ENCODE measurements at regions not wholly inside any gene's neighbourhood (a gene's known extent, or its start where the extent isn't known, plus 50 kb on each side); places are given as distances from the start of the nearest gene placed in this dataset.
A peak's percentile ranks its signal among the peaks of the same experiment; 100 is the strongest.
"Not testable (repeated sequence)": the region's sequence is repeated elsewhere in the genome, so short reads cannot be mapped to it uniquely, and the experiment has no call there.

GRCh38 chr1:118291661-118292060 lies 106.6 kb upstream of the SPAG17 start:
- no peak for DNase-seq

GRCh38 chr1:118290571-118290970 lies 105.5 kb upstream of the SPAG17 start:
- DNase-seq, result no peak

GRCh38 chr1:118290046-118290445 lies 105.0 kb upstream of the SPAG17 start:
- no peak for DNase-seq

- not testable (repeated sequence) for DNase-seq
These were observed 95.6 kb upstream of the SPAG17 start for GRCh38 chr1:118280656-118281055.

GRCh38 chr1:118275472-118276115 lies 90.6 kb upstream of the SPAG17 start:
- no peak for DNase-seq

GRCh38 chr1:118272884-118273283 lies 87.9 kb upstream of the SPAG17 start:
- no peak for DNase-seq

GRCh38 chr1:118271883-118272282 lies 86.9 kb upstream of the SPAG17 start:
- DNase-seq, result no peak

- no peak for DNase-seq
These were observed 84.6 kb upstream of the SPAG17 start for GRCh38 chr1:118269598-118269997.

GRCh38 chr1:118266436-118266835 lies 81.4 kb upstream of the SPAG17 start:
- DNase-seq, result no peak

GRCh38 chr1:118264343-118264742 lies 79.3 kb upstream of the SPAG17 start:
- DNase-seq, result no peak

- no peak for DNase-seq
These were observed 77.8 kb upstream of the SPAG17 start for GRCh38 chr1:118262865-118263264.

- no peak for DNase-seq
These were observed 73.9 kb upstream of the SPAG17 start for GRCh38 chr1:118258975-118259374.

GRCh38 chr1:118257946-118258345 lies 72.9 kb upstream of the SPAG17 start:
- DNase-seq, result no peak

GRCh38 chr1:118254491-118255425 lies 69.7 kb upstream of the SPAG17 start:
- DNase-seq, result no peak

GRCh38 chr1:118254001-118254400 lies 69.0 kb upstream of the SPAG17 start:
- no peak for DNase-seq

- DNase-seq, result peak; percentile 54
These were observed 68.3 kb upstream of the SPAG17 start for GRCh38 chr1:118253053-118253915.

- no peak for DNase-seq
These were observed 67.6 kb upstream of the SPAG17 start for GRCh38 chr1:118252624-118253023.

GRCh38 chr1:118250232-118250631 lies 65.2 kb upstream of the SPAG17 start:
- no peak for DNase-seq

GRCh38 chr1:118249641-118250040 lies 64.6 kb upstream of the SPAG17 start:
- DNase-seq, result no peak

- no peak for DNase-seq
These were observed 62.6 kb upstream of the SPAG17 start for GRCh38 chr1:118247593-118247992.

GRCh38 chr1:118246646-118247045 lies 61.6 kb upstream of the SPAG17 start:
- DNase-seq, result no peak

GRCh38 chr1:118244194-118244593 lies 59.2 kb upstream of the SPAG17 start:
- no peak for DNase-seq

- DNase-seq, result no peak
These were observed 58.2 kb upstream of the SPAG17 start for GRCh38 chr1:118243269-118243668.

Measured in eye (tissue), 1 donor.